Liver (tissue), 2 donors: ENCODE measurements at regions not wholly inside any gene's neighbourhood (a gene's known extent, or its start where the extent isn't known, plus 50 kb on each side); places are given as distances from the start of the nearest gene placed in this dataset.

Source experiments
- TF ChIP-seq, protein P1 (sequence below): fragments of 150-350 bp; IDR thresholded peaks from 2 replicates; pipeline ENCODE4 v1.5.1; 2017; ENCODE audit warnings: improper control_type of control experiment, low read depth, low read length; ENCODE audit not compliant: missing input control
- TF ChIP-seq, protein P2 (sequence below): IDR thresholded peaks from 2 replicates; pipeline ENCODE4 v1.6.1; 2016; ENCODE audit warnings: antibody characterized with exemption, mild to moderate bottlenecking
- TF ChIP-seq, protein P3 (sequence below): IDR thresholded peaks from 2 replicates; pipeline ENCODE4 v1.6.1; 2016; ENCODE audit warnings: antibody characterized with exemption
- TF ChIP-seq, protein P4 (sequence below): IDR thresholded peaks from 2 replicates; pipeline ENCODE4 v1.6.1; 2016; ENCODE audit warnings: antibody characterized with exemption
- donor health status: healthy.

DNA sequence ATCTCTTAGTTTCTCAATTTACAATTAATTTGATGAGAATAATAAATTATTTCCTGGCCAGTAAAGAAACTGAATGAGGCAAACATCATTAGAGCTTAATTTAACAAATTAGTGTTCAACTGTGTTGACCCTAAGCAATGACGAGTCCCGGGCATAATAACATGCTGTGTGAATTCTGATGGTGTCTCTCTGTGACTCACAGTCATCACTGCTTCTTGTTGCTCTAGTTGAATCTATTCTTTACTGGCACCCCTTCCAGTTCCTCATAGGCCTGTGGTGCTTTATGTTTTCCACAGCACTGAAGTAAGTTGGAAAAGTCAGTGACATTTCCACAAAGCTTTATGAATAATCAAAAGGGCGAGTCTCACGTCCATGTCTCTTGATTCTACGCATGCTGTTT, 57.7 kb upstream of the SLC7A11 start:
- TF ChIP-seq, protein P1, sequence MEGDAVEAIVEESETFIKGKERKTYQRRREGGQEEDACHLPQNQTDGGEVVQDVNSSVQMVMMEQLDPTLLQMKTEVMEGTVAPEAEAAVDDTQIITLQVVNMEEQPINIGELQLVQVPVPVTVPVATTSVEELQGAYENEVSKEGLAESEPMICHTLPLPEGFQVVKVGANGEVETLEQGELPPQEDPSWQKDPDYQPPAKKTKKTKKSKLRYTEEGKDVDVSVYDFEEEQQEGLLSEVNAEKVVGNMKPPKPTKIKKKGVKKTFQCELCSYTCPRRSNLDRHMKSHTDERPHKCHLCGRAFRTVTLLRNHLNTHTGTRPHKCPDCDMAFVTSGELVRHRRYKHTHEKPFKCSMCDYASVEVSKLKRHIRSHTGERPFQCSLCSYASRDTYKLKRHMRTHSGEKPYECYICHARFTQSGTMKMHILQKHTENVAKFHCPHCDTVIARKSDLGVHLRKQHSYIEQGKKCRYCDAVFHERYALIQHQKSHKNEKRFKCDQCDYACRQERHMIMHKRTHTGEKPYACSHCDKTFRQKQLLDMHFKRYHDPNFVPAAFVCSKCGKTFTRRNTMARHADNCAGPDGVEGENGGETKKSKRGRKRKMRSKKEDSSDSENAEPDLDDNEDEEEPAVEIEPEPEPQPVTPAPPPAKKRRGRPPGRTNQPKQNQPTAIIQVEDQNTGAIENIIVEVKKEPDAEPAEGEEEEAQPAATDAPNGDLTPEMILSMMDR = no peak
- TF ChIP-seq, protein P2, sequence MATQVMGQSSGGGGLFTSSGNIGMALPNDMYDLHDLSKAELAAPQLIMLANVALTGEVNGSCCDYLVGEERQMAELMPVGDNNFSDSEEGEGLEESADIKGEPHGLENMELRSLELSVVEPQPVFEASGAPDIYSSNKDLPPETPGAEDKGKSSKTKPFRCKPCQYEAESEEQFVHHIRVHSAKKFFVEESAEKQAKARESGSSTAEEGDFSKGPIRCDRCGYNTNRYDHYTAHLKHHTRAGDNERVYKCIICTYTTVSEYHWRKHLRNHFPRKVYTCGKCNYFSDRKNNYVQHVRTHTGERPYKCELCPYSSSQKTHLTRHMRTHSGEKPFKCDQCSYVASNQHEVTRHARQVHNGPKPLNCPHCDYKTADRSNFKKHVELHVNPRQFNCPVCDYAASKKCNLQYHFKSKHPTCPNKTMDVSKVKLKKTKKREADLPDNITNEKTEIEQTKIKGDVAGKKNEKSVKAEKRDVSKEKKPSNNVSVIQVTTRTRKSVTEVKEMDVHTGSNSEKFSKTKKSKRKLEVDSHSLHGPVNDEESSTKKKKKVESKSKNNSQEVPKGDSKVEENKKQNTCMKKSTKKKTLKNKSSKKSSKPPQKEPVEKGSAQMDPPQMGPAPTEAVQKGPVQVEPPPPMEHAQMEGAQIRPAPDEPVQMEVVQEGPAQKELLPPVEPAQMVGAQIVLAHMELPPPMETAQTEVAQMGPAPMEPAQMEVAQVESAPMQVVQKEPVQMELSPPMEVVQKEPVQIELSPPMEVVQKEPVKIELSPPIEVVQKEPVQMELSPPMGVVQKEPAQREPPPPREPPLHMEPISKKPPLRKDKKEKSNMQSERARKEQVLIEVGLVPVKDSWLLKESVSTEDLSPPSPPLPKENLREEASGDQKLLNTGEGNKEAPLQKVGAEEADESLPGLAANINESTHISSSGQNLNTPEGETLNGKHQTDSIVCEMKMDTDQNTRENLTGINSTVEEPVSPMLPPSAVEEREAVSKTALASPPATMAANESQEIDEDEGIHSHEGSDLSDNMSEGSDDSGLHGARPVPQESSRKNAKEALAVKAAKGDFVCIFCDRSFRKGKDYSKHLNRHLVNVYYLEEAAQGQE = no peak
- TF ChIP-seq, protein P3, sequence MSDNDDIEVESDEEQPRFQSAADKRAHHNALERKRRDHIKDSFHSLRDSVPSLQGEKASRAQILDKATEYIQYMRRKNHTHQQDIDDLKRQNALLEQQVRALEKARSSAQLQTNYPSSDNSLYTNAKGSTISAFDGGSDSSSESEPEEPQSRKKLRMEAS = no peak
- TF ChIP-seq, protein P4, sequence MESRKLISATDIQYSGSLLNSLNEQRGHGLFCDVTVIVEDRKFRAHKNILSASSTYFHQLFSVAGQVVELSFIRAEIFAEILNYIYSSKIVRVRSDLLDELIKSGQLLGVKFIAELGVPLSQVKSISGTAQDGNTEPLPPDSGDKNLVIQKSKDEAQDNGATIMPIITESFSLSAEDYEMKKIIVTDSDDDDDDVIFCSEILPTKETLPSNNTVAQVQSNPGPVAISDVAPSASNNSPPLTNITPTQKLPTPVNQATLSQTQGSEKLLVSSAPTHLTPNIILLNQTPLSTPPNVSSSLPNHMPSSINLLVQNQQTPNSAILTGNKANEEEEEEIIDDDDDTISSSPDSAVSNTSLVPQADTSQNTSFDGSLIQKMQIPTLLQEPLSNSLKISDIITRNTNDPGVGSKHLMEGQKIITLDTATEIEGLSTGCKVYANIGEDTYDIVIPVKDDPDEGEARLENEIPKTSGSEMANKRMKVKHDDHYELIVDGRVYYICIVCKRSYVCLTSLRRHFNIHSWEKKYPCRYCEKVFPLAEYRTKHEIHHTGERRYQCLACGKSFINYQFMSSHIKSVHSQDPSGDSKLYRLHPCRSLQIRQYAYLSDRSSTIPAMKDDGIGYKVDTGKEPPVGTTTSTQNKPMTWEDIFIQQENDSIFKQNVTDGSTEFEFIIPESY = no peak
